HFFc6 (cell line): ENCODE measurements at regions not wholly inside any gene's neighbourhood (a gene's known extent, or its start where the extent isn't known, plus 50 kb on each side); places are given as distances from the start of the nearest gene placed in this dataset.
A peak's percentile ranks its signal among the peaks of the same experiment; 100 is the strongest.
"Not testable (repeated sequence)": the region's sequence is repeated elsewhere in the genome, so short reads cannot be mapped to it uniquely, and the experiment has no call there.

Experiments used
- DNase-seq: peaks from one replicate; pipeline ENCODE4 v3.0.0-alpha.2; 2018
- H3K27ac Mint-ChIP-seq: 2 replicates; pipeline ENCODE4 v1.8.0; 2020; ENCODE audit warnings: mild to moderate bottlenecking, mixed read lengths
- H3K27me3 Mint-ChIP-seq: 2 replicates; pipeline ENCODE4 v1.8.0; 2021; ENCODE audit warnings: mild to moderate bottlenecking, moderate library complexity, mixed read lengths; ENCODE audit not compliant: insufficient read depth
- H3K36me3 Mint-ChIP-seq: 2 replicates; pipeline ENCODE4 v1.8.0; 2021; ENCODE audit warnings: low read depth, mixed read lengths
- H3K4me1 Mint-ChIP-seq: 2 replicates; pipeline ENCODE4 v1.8.0; 2020; ENCODE audit warnings: low read depth, mixed read lengths
- H3K4me3 Mint-ChIP-seq: 2 replicates; pipeline ENCODE4 v1.8.0; 2020; ENCODE audit warnings: mild to moderate bottlenecking, moderate library complexity, mixed read lengths
- H3K9me3 Mint-ChIP-seq: 2 replicates; pipeline ENCODE4 v1.8.0; 2020; ENCODE audit warnings: mild to moderate bottlenecking, mixed read lengths
- CTCF ChIP-seq: fragments of 200-600 bp; sonication (generic); IDR thresholded peaks from 2 replicates; pipeline ENCODE4 v1.5.0; 2021; ENCODE audit warnings: antibody characterized with exemption, mild to moderate bottlenecking

DNA sequence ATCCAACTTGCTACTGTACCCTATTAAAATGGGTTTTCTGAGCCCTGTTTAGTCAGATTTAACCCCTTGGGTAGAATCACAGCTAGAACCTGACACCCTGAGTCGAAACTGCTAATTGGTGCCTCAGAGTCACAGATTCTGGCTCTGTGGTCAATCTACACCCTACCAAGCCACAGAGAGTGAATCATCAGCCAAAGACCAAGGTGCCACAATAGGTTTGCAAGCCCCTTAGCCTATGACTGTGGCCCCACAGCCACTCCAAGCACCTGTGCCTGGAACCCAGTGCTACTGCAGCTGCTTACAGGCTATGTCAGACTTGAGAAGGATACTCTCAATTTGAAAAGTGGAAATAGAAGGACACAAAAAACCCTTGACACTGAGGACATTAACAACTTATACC lies 202.8 kb upstream of the KCND2 start:
- Mint-ChIP-seq H3K36me3 (no peaks in the 10 kb centered on the region), H3K4me1 (no peaks in the 10 kb centered on the region), H3K9me3 (peaks cover 6% of the 10 kb centered on the region), H3K27ac (no peak overlapping the region), H3K27me3 (peaks cover 5% of the 10 kb centered on the region; the same call in 1 of the 2 replicates), H3K4me3 (no peak overlapping the region)
- DNase-seq = no peak
- no peak for TF ChIP-seq CTCF

DNA sequence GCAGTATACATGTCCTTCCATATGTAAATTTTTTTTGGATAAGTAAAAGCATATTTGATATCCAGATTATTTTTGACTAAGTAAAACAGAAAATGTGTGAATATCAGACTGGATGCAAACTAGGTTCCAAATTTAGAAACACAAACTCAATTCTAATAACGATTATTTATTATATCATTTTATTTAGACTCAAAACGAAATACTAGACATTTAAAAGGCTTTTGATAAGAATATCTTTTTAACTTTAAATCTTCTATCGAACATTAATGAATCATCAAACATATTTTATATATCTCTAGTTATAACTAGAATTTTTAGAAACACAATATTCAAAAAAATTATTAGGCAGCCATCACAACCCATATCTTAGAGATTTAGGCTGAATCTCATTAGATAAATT lies 195.2 kb upstream of the KCND2 start:
- no peak for TF ChIP-seq CTCF
- no peaks in the 10 kb centered on the region for H3K36me3 Mint-ChIP-seq
- H3K27ac Mint-ChIP-seq = no peak overlapping the region
- H3K27me3 Mint-ChIP-seq = peaks cover 1% of the 10 kb centered on the region
- no peaks in the 10 kb centered on the region; the same call in 1 of the 2 replicates for H3K9me3 Mint-ChIP-seq
- no peaks in the 10 kb centered on the region for H3K4me1 Mint-ChIP-seq
- no peak overlapping the region for H3K4me3 Mint-ChIP-seq
- DNase-seq = no peak

GRCh38 chr7:120079022-120079421 lies 194.0 kb upstream of the KCND2 start:
- Mint-ChIP-seq H3K36me3 (no peaks in the 10 kb centered on the region), H3K4me3 (no peak overlapping the region), H3K9me3 (peaks cover 8% of the 10 kb centered on the region; the same call in 1 of the 2 replicates), H3K4me1 (no peaks in the 10 kb centered on the region), H3K27ac (no peak overlapping the region), H3K27me3 (peaks cover 1% of the 10 kb centered on the region)
- TF ChIP-seq CTCF = no peak
- DNase-seq = no peak

DNA sequence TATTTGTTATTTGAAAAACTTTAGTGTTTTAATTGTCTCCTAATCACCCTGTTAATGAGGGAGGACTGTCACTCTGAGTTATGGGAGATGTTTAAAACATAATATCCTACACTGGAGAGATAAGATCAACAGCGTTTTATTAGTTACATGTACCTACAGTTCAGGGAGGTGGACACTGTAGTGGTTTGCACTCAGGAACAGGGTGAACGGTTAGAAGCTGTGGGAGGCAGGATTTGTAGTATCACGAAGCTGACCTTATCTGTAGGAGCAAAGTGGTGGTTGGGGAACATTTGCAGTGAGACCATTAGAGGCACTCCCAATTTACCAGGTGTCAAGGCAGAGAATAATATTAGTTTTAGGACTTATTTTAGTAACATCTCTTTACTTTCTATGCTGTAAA lies 193.3 kb upstream of the KCND2 start:
- TF ChIP-seq CTCF = no peak
- Mint-ChIP-seq H3K9me3 (peaks cover 9% of the 10 kb centered on the region; the same call in 1 of the 2 replicates), H3K27me3 (peaks cover under 1% of the 10 kb centered on the region), H3K36me3 (no peaks in the 10 kb centered on the region), H3K4me1 (no peaks in the 10 kb centered on the region), H3K27ac (no peak overlapping the region), H3K4me3 (no peak overlapping the region)
- DNase-seq = no peak

DNA sequence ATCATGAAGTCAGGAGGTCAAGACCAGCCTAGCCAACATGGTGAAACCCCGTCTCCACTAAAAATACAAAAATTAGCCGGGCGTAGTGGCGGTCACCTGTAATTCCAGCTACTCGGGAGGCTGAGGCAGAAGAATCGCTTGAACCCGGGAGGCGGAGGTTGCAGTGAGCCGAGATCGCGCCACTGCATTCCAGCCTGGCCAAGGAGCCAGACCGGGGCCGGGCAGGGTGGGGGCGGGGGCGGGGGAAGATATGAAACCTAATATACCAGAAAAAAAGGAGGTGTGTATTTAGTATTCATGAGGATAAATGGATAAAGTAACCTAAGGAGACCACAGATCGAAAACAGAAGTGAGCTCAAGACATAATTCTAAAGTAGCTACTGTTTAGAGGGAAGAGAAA lies 186.5 kb upstream of the KCND2 start:
- H3K27me3 Mint-ChIP-seq, H3K36me3 Mint-ChIP-seq, DNase-seq: not testable (repeated sequence)

DNA sequence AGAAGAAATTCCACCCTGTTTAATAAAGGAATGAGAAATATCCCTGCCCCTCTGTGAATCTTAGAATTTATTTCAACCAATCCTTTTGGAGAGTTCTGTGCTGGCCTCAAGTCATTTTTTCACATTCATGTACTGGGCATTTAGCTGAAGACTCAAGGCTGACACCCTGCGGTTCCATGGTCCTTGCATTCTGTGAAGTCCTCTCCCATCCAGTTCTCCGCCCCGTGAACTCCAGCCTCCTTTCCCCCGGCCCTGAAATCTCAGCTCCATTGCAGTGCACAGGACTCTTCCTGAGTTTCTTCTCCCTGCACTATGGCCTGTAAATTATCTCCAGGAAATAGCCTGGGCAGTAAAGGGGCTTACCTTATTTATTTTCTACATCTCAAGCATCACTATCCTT lies 183.0 kb upstream of the KCND2 start:
- peak; percentile 13 for DNase-seq
- no peaks in the 10 kb centered on the region; the same call in 1 of the 2 replicates for H3K27me3 Mint-ChIP-seq
- no peak overlapping the region for H3K4me3 Mint-ChIP-seq
- no peaks in the 10 kb centered on the region for H3K4me1 Mint-ChIP-seq
- H3K9me3 Mint-ChIP-seq = no peaks in the 10 kb centered on the region; the same call in 1 of the 2 replicates
- peak; percentile 48; the same call in 1 of the 2 replicates for TF ChIP-seq CTCF
- no peaks in the 10 kb centered on the region for H3K36me3 Mint-ChIP-seq
- H3K27ac Mint-ChIP-seq = no peak overlapping the region

More for the DNA sequence above, 186.5 kb upstream of the KCND2 start:
- H3K27ac Mint-ChIP-seq, H3K9me3 Mint-ChIP-seq, H3K4me1 Mint-ChIP-seq, H3K4me3 Mint-ChIP-seq: not testable (repeated sequence)
